Transverse colon (tissue), 4 donors: ENCODE measurements at regions not wholly inside any gene's neighbourhood (a gene's known extent, or its start where the extent isn't known, plus 50 kb on each side); places are given as distances from the start of the nearest gene placed in this dataset.
"Not testable (repeated sequence)": the region's sequence is repeated elsewhere in the genome, so short reads cannot be mapped to it uniquely, and the experiment has no call there.

ENCODE experiments used
- DNase-seq: peaks from one replicate; pipeline ENCODE4 v3.0.0-alpha.2; 2019
- H3K27ac ChIP-seq, 4 donors: fragments of 200-600 bp; sonication (generic); 2 replicates each; pipeline ENCODE4 v1.5.1; 2016 to 2018; ENCODE audit warnings: inconsistent platforms in 4 of 4
- H3K27me3 ChIP-seq: fragments of 200-600 bp; sonication (generic); 2 replicates; pipeline ENCODE4 v1.5.1; 2017; ENCODE audit warnings: inconsistent platforms
- H3K36me3 ChIP-seq, 4 donors: fragments of 200-600 bp; sonication (generic); 2 replicates each; pipeline ENCODE4 v1.5.1; 2017 to 2019; ENCODE audit warnings: inconsistent platforms in 4 of 4
- H3K4me1 ChIP-seq, 4 donors: fragments of 200-600 bp; sonication (generic); 2 replicates each; pipeline ENCODE4 v1.5.1; 2017 to 2020; ENCODE audit warnings: inconsistent platforms in 4 of 4
- H3K4me3 ChIP-seq, 4 donors: fragments of 200-600 bp; sonication (generic); 1 replicate in 1 of 4; 2 replicates in 3 of 4; pipeline versions ENCODE4 v1.5.1 to v1.6.1; 2017 to 2019; ENCODE audit warnings: inconsistent platforms in 4 of 4
- H3K9me3 ChIP-seq, 2 donors: fragments of 200-600 bp; sonication (generic); 2 replicates each; pipeline ENCODE4 v1.5.1; 2017 to 2019; ENCODE audit warnings: inconsistent platforms in 2 of 2
- EP300 ChIP-seq: sonication (generic); formaldehyde crosslinking; IDR thresholded peaks from one replicate; pipeline ENCODE4 v1.6.1; 2017; ENCODE audit warnings: antibody characterized with exemption, low read depth
- POLR2A ChIP-seq: fragments of 450-650 bp; IDR thresholded peaks from one replicate; pipeline ENCODE4 v1.6.1; 2016; ENCODE audit warnings: antibody characterized with exemption, mild to moderate bottlenecking, moderate library complexity
- POLR2AphosphoS5 ChIP-seq, 3 donors: sonication (generic); formaldehyde crosslinking; IDR thresholded peaks; one replicate each; pipeline ENCODE4 v1.6.1; 2016; ENCODE audit warnings: antibody characterized with exemption in 3 of 3
- WGBS, 2 donors: methylation state at CpG; one replicate each; pipeline ENCODE4 v1.1.5; 2018; ENCODE audit warnings: low coverage in 1 of 2; 5-methylcytosine and 5-hydroxymethylcytosine counted together
- in situ Hi-C, 4 donors: fragments of 200-750 bp; cut with MboI; loops; one replicate each; pipeline versions ENCODE4 v1.15.0 to v1.15.1; 2017; ENCODE audit warnings: low sequenced_read_pairs in 3 of 4, low pct_ligation_motif_present in 1 of 4, low pct_unique_long_range_greater_than_20kb in 1 of 4
- intact Hi-C: fragments of 100-400 bp; cut with DNase I; formaldehyde crosslinking; loops from one replicate; pipeline ENCODE4 v1.15.1; 2023; ENCODE audit warnings: low total_unique reads
- TF ChIP-seq, protein P1 (sequence below), 5 experiments: fragments of 200-600 bp in 3 of 5; fragments of 450-650 bp in 2 of 5; sonication (generic) in 3 of 5; IDR thresholded peaks; 1 replicate in 2 of 5; 2 replicates in 3 of 5; pipeline ENCODE4 v1.5.1; 2016 to 2017; ENCODE audit warnings: antibody characterized with exemption in 5 of 5, inconsistent platforms in 3 of 5, mild to moderate bottlenecking in 2 of 5, moderate library complexity in 1 of 5

GRCh38 chr2:228771774-228772173 is 499.3 kb downstream of the PID1 start:
- no peaks in the 10 kb centered on the region for H3K36me3 ChIP-seq
- H3K9me3 ChIP-seq, result no peaks in the 10 kb centered on the region
- intact Hi-C loops, result no loop called here
- 6 to 26% methylated on average over 1 of the region's 1 CpG for WGBS, 2 donors
- H3K27me3 ChIP-seq, result no peaks in the 10 kb centered on the region
- DNase-seq, result no peak
- peak overlapping the region; percentile 39 to 61 (median 60) for H3K27ac ChIP-seq
- H3K4me3 ChIP-seq, result no peak overlapping the region
- in situ Hi-C loops, result no loop called here
- H3K4me1 ChIP-seq, result no peaks in the 10 kb centered on the region
- TF ChIP-seq EP300 (peak; percentile 69), POLR2A (no peak), POLR2AphosphoS5 (IDR thresholded peaks at IDR 0.05) (peak in 2 of 3 donors; percentile 78 to 84)
- TF ChIP-seq, protein P1, sequence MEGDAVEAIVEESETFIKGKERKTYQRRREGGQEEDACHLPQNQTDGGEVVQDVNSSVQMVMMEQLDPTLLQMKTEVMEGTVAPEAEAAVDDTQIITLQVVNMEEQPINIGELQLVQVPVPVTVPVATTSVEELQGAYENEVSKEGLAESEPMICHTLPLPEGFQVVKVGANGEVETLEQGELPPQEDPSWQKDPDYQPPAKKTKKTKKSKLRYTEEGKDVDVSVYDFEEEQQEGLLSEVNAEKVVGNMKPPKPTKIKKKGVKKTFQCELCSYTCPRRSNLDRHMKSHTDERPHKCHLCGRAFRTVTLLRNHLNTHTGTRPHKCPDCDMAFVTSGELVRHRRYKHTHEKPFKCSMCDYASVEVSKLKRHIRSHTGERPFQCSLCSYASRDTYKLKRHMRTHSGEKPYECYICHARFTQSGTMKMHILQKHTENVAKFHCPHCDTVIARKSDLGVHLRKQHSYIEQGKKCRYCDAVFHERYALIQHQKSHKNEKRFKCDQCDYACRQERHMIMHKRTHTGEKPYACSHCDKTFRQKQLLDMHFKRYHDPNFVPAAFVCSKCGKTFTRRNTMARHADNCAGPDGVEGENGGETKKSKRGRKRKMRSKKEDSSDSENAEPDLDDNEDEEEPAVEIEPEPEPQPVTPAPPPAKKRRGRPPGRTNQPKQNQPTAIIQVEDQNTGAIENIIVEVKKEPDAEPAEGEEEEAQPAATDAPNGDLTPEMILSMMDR (IDR thresholded peaks at IDR 0.05), result no peak

DNA sequence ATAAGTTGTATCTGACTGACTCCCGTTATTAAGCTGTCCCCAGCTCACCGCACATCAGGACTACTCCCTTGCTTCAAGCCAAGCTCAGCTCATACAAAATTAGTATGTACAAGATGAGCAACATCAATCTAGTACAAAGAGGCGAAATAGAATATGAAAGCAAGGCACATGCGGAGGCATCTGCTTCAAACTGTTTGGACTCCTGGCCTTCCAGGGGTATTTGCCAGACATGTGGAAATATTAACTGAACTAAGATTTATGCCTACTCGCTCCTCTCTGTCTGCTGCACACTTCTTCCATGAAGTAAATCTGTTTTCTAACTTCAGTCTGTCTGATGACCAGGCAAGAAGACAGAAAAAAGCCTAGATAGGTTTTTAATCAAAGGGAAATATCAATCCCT is 499.8 kb downstream of the PID1 start:
- no peaks in the 10 kb centered on the region for H3K9me3 ChIP-seq
- no peaks in the 10 kb centered on the region for H3K4me1 ChIP-seq
- H3K4me3 ChIP-seq, result no peak overlapping the region
- in situ Hi-C loops (no loop called here), intact Hi-C loops (no loop called here)
- TF ChIP-seq, protein P1 (IDR thresholded peaks at IDR 0.05), result no peak
- TF ChIP-seq EP300, result no peak
- no peak for TF ChIP-seq POLR2A
- H3K27ac ChIP-seq, result peak overlapping the region; percentile 39 to 60 (median 52)
- no peaks in the 10 kb centered on the region for H3K36me3 ChIP-seq
- WGBS, 2 donors, result 47 to 67% methylated on average over 3 to 5 of the region's 5 CpGs
- no peak for DNase-seq
- no peaks in the 10 kb centered on the region for H3K27me3 ChIP-seq

- intact Hi-C loops (no loop called here), in situ Hi-C loops (no loop called here)
- no peaks in the 10 kb centered on the region for H3K27me3 ChIP-seq
- no peaks in the 10 kb centered on the region for H3K9me3 ChIP-seq
- no peak for DNase-seq
- H3K4me1 ChIP-seq, result no peaks in the 10 kb centered on the region
- TF ChIP-seq EP300 (no peak), POLR2A (no peak), POLR2AphosphoS5 (IDR thresholded peaks at IDR 0.05) (peak in 1 of 3 donors; percentile 28)
- no peak overlapping the region for H3K4me3 ChIP-seq
- 60 to 80% methylated on average over 1 of the region's 1 CpG for WGBS, 2 donors
- H3K27ac ChIP-seq, result peak overlapping the region in 1 of 4 donors; percentile 9
- no peaks in the 10 kb centered on the region for H3K36me3 ChIP-seq
These were observed 502.3 kb downstream of the PID1 start for GRCh38 chr2:228768818-228769217.

DNA sequence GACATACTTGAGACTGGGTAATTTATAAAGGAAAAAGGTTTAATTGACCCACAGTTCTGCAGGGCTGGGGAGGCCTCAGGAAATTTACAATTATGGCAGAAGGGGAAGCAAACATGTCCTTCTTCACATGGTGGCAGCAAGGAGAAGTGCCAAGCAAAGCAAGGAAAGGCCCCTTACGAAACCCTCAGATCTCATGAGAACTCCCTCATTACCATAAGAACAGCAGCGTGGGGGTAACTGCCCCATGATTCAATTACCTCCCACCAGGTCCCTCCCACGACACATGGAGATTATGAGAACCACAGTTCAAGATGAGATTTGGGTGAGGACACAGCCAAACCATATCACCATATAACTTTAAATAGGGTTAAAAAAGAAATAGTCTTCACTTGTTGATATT is 502.9 kb downstream of the PID1 start:
- H3K36me3 ChIP-seq, in situ Hi-C loops, H3K4me3 ChIP-seq, DNase-seq, intact Hi-C loops, H3K4me1 ChIP-seq, H3K9me3 ChIP-seq, H3K27me3 ChIP-seq: not testable (repeated sequence)
- peak overlapping the region in 1 of 4 donors; percentile 9 for H3K27ac ChIP-seq
- 55 to 74% methylated on average over 3 of the region's 3 CpGs for WGBS, 2 donors

- Histone ChIP-seq H3K4me1 (no peaks in the 10 kb centered on the region), H3K27me3 (no peaks in the 10 kb centered on the region), H3K9me3 (no peaks in the 10 kb centered on the region), H3K4me3 (no peak overlapping the region), H3K27ac (no peak overlapping the region), H3K36me3 (no peaks in the 10 kb centered on the region)
- TF ChIP-seq, protein P1 (IDR thresholded peaks at IDR 0.05), result no peak
- TF ChIP-seq POLR2A, result no peak
- no peak for TF ChIP-seq EP300
- TF ChIP-seq POLR2AphosphoS5 (IDR thresholded peaks at IDR 0.05), result no peak
- intact Hi-C loops, result no loop called here
- no peak for DNase-seq
- in situ Hi-C loops, result no loop called here
- 63 to 83% methylated on average over 1 to 2 of the region's 2 CpGs for WGBS, 2 donors
These were observed 503.9 kb downstream of the PID1 start for GRCh38 chr2:228767196-228767595.
